Spleen (tissue), 11 donors: ENCODE measurements at regions not wholly inside any gene's neighbourhood (a gene's known extent, or its start where the extent isn't known, plus 50 kb on each side); places are given as distances from the start of the nearest gene placed in this dataset.

Experiments used
- DNase-seq: peaks from one replicate; pipeline ENCODE4 v3.0.0-alpha.2; 2020
- H3K27ac ChIP-seq, 8 donors: fragments of 200-600 bp; sonication (generic) in 7 of 8; 1 replicate in 4 of 8; 2 replicates in 4 of 8; pipeline versions ENCODE4 v1.5.0 to v1.8.0; 2016 to 2021; ENCODE audit warnings: inconsistent platforms in 4 of 8, mild to moderate bottlenecking in 4 of 8, moderate library complexity in 1 of 8
- H3K27me3 ChIP-seq, 7 donors: fragments of 200-600 bp; sonication (generic) in 6 of 7; replicated peaks in 1 of 7; 1 replicate in 4 of 7; 2 replicates in 3 of 7; pipeline versions ENCODE4 v1.5.0 to v1.8.0; 2016 to 2021; ENCODE audit warnings: inconsistent platforms in 3 of 7, mild to moderate bottlenecking in 1 of 7
- H3K36me3 ChIP-seq, 6 donors: fragments of 200-600 bp; sonication (generic) in 5 of 6; 1 replicate in 4 of 6; 2 replicates in 2 of 6; pipeline versions ENCODE4 v1.5.0 to v1.8.0; 2016 to 2021; ENCODE audit warnings: inconsistent platforms in 2 of 6
- H3K4me1 ChIP-seq, 6 donors: fragments of 200-600 bp; sonication (generic) in 5 of 6; 1 replicate in 3 of 6; 2 replicates in 3 of 6; pipeline versions ENCODE4 v1.5.0 to v1.8.0; 2016 to 2021; ENCODE audit warnings: inconsistent platforms in 3 of 6
- H3K4me3 ChIP-seq, 8 donors: fragments of 200-600 bp; sonication (generic) in 7 of 8; 1 replicate in 4 of 8; 2 replicates in 4 of 8; pipeline versions ENCODE4 v1.5.0 to v1.8.0; 2016 to 2021; ENCODE audit warnings: inconsistent platforms in 4 of 8, mild to moderate bottlenecking in 4 of 8, moderate library complexity in 2 of 8
- H3K9me3 ChIP-seq, 8 donors: fragments of 200-600 bp; sonication (generic) in 7 of 8; 1 replicate in 4 of 8; 2 replicates in 4 of 8; pipeline versions ENCODE4 v1.5.0 to v1.8.0; 2016 to 2021; ENCODE audit warnings: inconsistent platforms in 4 of 8
- POLR2A ChIP-seq, 3 donors: fragments of 450-650 bp; IDR thresholded peaks; one replicate each; pipeline ENCODE4 v1.5.1; 2017; ENCODE audit warnings: antibody characterized with exemption in 3 of 3, mild to moderate bottlenecking in 1 of 3
- POLR2AphosphoS5 ChIP-seq, 3 donors: sonication (generic); formaldehyde crosslinking; IDR thresholded peaks; one replicate each; pipeline ENCODE4 v1.5.1; 2017; ENCODE audit warnings: antibody characterized with exemption in 3 of 3
- WGBS, 5 donors: extraction: QIAGEN DNeasy Blood & Tissue Kit in 3 of 5; methylation state at CpG; one replicate each; pipeline versions ENCODE4 v1.1.5 to v1.1.7; 2013 to 2018; 5-methylcytosine and 5-hydroxymethylcytosine counted together
- intact Hi-C: fragments of 100-400 bp; cut with DNase I; formaldehyde crosslinking; loops from one replicate; pipeline ENCODE4 v1.15.0; 2023; ENCODE audit warnings: low total_unique reads
- TF ChIP-seq, protein P1 (sequence below), 11 experiments: fragments of 200-600 bp in 7 of 11; fragments of 450-650 bp in 4 of 11; sonication (generic) in 4 of 11; IDR thresholded peaks in 8 of 11; conservative IDR thresholded peaks in 3 of 11; 1 replicate in 7 of 11; 2 replicates in 4 of 11; pipeline versions ENCODE4 v1.4.0 to v1.8.0; 2016 to 2021; ENCODE audit warnings: antibody characterized with exemption in 11 of 11, inconsistent platforms in 4 of 11, mild to moderate bottlenecking in 1 of 11
- donor health status: healthy with polysubstance abuse.
- donor health status: DM: no; HTN: no; CAD: no; lungs with moderate emphysema.
- donor health status: DM: no; HTN: no; CAD: no.
- donor health status: Bipolar disorder and iron deficiency.
- donor health status: healthy.
- donor health status: DM: no; HTN: no; CAD: no.
- donor health status: DM: yes; HTN: yes; CAD: no.

DNA sequence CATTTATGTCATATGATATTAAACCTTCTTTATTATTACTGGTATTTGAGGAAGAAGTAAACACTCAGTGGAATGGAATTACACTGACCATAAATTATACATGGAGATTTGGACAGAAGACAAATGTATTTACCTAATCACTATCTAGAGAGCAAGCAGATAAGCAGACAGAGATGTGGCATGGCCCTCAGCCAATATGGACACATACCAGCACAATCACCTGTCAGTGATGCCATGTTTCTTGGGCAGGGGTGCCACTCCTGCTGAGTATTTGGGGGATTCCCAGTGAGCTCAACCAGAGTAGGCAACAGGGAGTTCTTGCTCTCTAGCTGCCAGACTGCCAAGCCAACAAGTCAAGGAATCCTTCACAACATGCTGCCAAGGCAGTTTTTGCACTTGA is 866.3 kb upstream of the LRRN3 start:
- Histone ChIP-seq H3K27me3 (no peaks in the 10 kb centered on the region), H3K4me1 (no peaks in the 10 kb centered on the region), H3K9me3 (peaks cover 0 to 6% (median 0%) of the 10 kb centered on the region in 8 donors), H3K4me3 (no peak overlapping the region), H3K27ac (no peak overlapping the region), H3K36me3 (no peaks in the 10 kb centered on the region)
- no peak for DNase-seq
- intact Hi-C loops: no loop called here
- TF ChIP-seq POLR2A (IDR thresholded peaks at IDR 0.05) (no peak), POLR2AphosphoS5 (IDR thresholded peaks at IDR 0.05) (no peak)
- TF ChIP-seq, protein P1, sequence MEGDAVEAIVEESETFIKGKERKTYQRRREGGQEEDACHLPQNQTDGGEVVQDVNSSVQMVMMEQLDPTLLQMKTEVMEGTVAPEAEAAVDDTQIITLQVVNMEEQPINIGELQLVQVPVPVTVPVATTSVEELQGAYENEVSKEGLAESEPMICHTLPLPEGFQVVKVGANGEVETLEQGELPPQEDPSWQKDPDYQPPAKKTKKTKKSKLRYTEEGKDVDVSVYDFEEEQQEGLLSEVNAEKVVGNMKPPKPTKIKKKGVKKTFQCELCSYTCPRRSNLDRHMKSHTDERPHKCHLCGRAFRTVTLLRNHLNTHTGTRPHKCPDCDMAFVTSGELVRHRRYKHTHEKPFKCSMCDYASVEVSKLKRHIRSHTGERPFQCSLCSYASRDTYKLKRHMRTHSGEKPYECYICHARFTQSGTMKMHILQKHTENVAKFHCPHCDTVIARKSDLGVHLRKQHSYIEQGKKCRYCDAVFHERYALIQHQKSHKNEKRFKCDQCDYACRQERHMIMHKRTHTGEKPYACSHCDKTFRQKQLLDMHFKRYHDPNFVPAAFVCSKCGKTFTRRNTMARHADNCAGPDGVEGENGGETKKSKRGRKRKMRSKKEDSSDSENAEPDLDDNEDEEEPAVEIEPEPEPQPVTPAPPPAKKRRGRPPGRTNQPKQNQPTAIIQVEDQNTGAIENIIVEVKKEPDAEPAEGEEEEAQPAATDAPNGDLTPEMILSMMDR (IDR thresholded peaks at IDR 0.05 in 8 of 11, conservative IDR thresholded peaks at IDR 0.05 in 3 of 11): no peak

GRCh38 chr7:110246118-110246517 is 844.8 kb upstream of the LRRN3 start:
- H3K27me3 ChIP-seq: no peaks in the 10 kb centered on the region
- H3K9me3 ChIP-seq: no peaks in the 10 kb centered on the region
- 49 to 86% (median 70%) methylated on average over 1 of the region's 1 CpG for WGBS, 5 donors
- H3K4me3 ChIP-seq: no peak overlapping the region
- no peak for DNase-seq
- intact Hi-C loops: no loop called here
- no peaks in the 10 kb centered on the region for H3K36me3 ChIP-seq
- no peak for TF ChIP-seq POLR2AphosphoS5 (IDR thresholded peaks at IDR 0.05)
- H3K4me1 ChIP-seq: no peaks in the 10 kb centered on the region
- H3K27ac ChIP-seq: no peak overlapping the region

DNA sequence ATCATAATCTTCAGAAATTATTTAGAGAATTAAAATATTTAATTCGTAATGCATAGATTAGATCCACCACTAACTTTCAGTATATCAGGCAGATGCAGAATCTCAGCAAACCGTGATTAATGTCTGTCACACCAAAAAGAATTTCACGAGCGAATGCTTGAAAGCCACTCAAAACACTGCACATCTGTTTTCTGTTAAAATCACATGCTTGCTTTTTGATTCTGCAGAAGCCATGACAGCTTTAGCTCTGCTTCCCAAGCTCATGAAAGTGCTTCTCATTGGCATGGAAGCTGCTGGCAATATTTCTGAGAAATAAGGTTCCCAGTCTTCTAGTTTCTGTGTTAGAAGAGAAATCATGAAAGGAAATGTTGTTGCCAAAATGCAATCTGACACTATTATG is 837.8 kb upstream of the LRRN3 start:
- intact Hi-C loops: no loop called here
- Histone ChIP-seq H3K36me3 (no peaks in the 10 kb centered on the region), H3K27ac (no peak overlapping the region), H3K4me1 (no peaks in the 10 kb centered on the region), H3K4me3 (no peak overlapping the region), H3K27me3 (no peaks in the 10 kb centered on the region), H3K9me3 (peaks cover 0 to 4% (median 0%) of the 10 kb centered on the region in 8 donors)
- TF ChIP-seq POLR2AphosphoS5 (IDR thresholded peaks at IDR 0.05): no peak
- TF ChIP-seq, protein P1 (IDR thresholded peaks at IDR 0.05 in 8 of 11, conservative IDR thresholded peaks at IDR 0.05 in 3 of 11): no peak
- TF ChIP-seq POLR2A (IDR thresholded peaks at IDR 0.05): no peak
- 63 to 83% (median 73%) methylated on average over 4 of the region's 4 CpGs for WGBS, 5 donors
- no peak for DNase-seq

DNA sequence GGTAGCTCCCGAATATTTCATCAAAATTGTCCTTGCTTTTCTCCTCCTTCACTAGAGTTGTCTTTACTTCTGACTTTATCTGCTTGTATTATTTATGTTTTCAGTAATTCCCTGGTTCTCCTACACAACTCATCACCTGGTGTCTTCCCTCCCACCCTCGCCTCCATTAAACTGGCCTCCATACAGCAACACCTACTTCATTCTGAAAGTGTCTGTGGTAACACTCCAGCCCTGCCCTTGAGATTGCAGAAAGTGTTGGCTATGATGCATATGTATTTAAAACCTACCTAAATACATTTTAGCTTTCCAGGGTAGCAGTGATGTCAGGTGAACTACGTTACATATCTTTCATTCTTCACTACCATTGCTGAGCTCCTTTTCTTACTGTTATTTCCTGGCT is 833.3 kb upstream of the LRRN3 start:
- 79 to 91% (median 82%) methylated on average over 3 of the region's 3 CpGs for WGBS, 5 donors
- no peak for DNase-seq
- TF ChIP-seq POLR2AphosphoS5 (IDR thresholded peaks at IDR 0.05) (no peak), POLR2A (IDR thresholded peaks at IDR 0.05) (no peak)
- TF ChIP-seq, protein P1 (IDR thresholded peaks at IDR 0.05 in 8 of 11, conservative IDR thresholded peaks at IDR 0.05 in 3 of 11): no peak
- no peaks in the 10 kb centered on the region for H3K4me1 ChIP-seq
- no peak overlapping the region for H3K27ac ChIP-seq
- no peak overlapping the region for H3K4me3 ChIP-seq
- H3K27me3 ChIP-seq: no peaks in the 10 kb centered on the region
- H3K36me3 ChIP-seq: no peaks in the 10 kb centered on the region
- intact Hi-C loops: no loop called here
- peaks cover 0 to 4% (median 0%) of the 10 kb centered on the region in 8 donors for H3K9me3 ChIP-seq

DNA sequence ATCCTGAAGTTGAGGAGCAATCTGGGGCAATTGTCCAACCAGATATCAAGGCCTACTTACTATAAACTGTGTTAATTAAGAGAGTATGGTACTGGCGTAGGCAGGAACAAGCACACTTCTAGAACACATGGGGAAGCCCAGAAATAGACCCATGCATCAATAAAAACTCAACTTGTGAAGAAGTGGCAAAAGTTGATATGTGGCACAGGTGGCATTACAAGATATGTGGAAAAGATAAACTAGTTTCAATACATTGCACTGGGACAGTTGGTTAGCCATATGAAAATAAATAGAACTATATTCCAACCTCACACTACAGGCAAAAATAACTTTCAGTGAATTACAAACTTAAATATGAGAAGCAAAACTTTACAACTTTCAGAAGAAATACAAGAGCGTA is 828.7 kb upstream of the LRRN3 start:
- Histone ChIP-seq H3K36me3 (no peaks in the 10 kb centered on the region), H3K4me1 (no peaks in the 10 kb centered on the region), H3K9me3 (peaks cover 0 to 8% (median 2%) of the 10 kb centered on the region in 8 donors), H3K27me3 (no peaks in the 10 kb centered on the region), H3K27ac (no peak overlapping the region), H3K4me3 (no peak overlapping the region)
- TF ChIP-seq POLR2A (IDR thresholded peaks at IDR 0.05) (no peak), POLR2AphosphoS5 (IDR thresholded peaks at IDR 0.05) (no peak)
- TF ChIP-seq, protein P1 (IDR thresholded peaks at IDR 0.05 in 8 of 11, conservative IDR thresholded peaks at IDR 0.05 in 3 of 11): no peak
- no peak for DNase-seq
- WGBS, 5 donors: 80 to 84% (median 81%) methylated on average over 2 of the region's 2 CpGs
- intact Hi-C loops: no loop called here
